ENCODE measurements at regions not wholly inside any gene's neighbourhood (a gene's known extent, or its start where the extent isn't known, plus 50 kb on each side); places are given as distances from the start of the nearest gene placed in this dataset.

- no peak for TF ChIP-seq REST (IDR thresholded peaks at IDR 0.05; ENCODE audit: unreplicated experiment)
These were observed 905.6 kb upstream of the SPRY2 start (continued) for GRCh38 chr13:81246556-81246955.

GRCh38 chr13:81244011-81244410 is 903.1 kb upstream of the SPRY2 start:
- Histone ChIP-seq H3K27ac (ENCODE audit: low read depth) (no peak overlapping the region), H3K36me3 (ENCODE audit: insufficient read depth) (no peaks in the 10 kb centered on the region)
- H3K27ac Mint-ChIP-seq, result no peak overlapping the region
- TF ChIP-seq NANOG (IDR thresholded peaks at IDR 0.05; ENCODE audit: borderline replicate concordance) (no peak), STAT1 (IDR thresholded peaks at IDR 0.05; ENCODE audit: unreplicated experiment) (no peak), CREB1 (CRISPR knock-in tag; IDR thresholded peaks at IDR 0.05; ENCODE audit: low read depth) (no peak), EZH2phosphoT487 (IDR thresholded peaks at IDR 0.05; ENCODE audit: unreplicated experiment) (no peak), ZNF114 (CRISPR knock-in tag; IDR thresholded peaks at IDR 0.05) (no peak), REST (IDR thresholded peaks at IDR 0.05; ENCODE audit: unreplicated experiment) (no peak), ZNF331 (CRISPR knock-in tag; IDR thresholded peaks at IDR 0.05; ENCODE audit: low read depth) (no peak), ETS1 (IDR thresholded peaks at IDR 0.05) (no peak), EZH2 (IDR thresholded peaks at IDR 0.05; ENCODE audit: low read depth, unreplicated experiment) (no peak), ZNF462 (CRISPR knock-in tag; IDR thresholded peaks at IDR 0.05) (no peak), JUNB (IDR thresholded peaks at IDR 0.05; ENCODE audit: unreplicated experiment) (no peak)

More at GRCh38 chr13:81244011-81244410, 903.1 kb upstream of the SPRY2 start:
- Mint-ChIP-seq H3K36me3 (ENCODE audit: low read depth) (no peaks in the 10 kb centered on the region), H3K4me1 (no peaks in the 10 kb centered on the region), H3K9me3 (no peaks in the 10 kb centered on the region), H3K27me3 (ENCODE audit: insufficient read depth, low read depth, poor library complexity) (no peaks in the 10 kb centered on the region), H3K4me3 (no peak overlapping the region)
- no peaks in the 10 kb centered on the region for H3K4me1 ChIP-seq (ENCODE audit: insufficient read depth)
- H3K4me3 ChIP-seq, result no peak overlapping the region
- no peaks in the 10 kb centered on the region for H4K20me1 ChIP-seq (replicated peaks; ENCODE audit: insufficient read depth)
- no peaks in the 10 kb centered on the region for H3K9me2 ChIP-seq (ENCODE audit: insufficient read depth)
- no peaks in the 10 kb centered on the region for H3F3A ChIP-seq (replicated peaks; ENCODE audit: low read depth)
- H3K79me2 ChIP-seq (replicated peaks; ENCODE audit: insufficient read depth), result no peaks in the 10 kb centered on the region
- no peak overlapping the region for H3K4me2 ChIP-seq
- no peaks in the 10 kb centered on the region for H3K27me3 ChIP-seq (ENCODE audit: insufficient read depth)
- ATAC-seq (no peak), DNase-seq (ENCODE audit: low spot score) (no peak)
- H2AFZ ChIP-seq, result no peak overlapping the region; the same call in 1 of the 2 replicates
